ENCODE measurements at regions not wholly inside any gene's neighbourhood (a gene's known extent, or its start where the extent isn't known, plus 50 kb on each side); places are given as distances from the start of the nearest gene placed in this dataset.

DNA sequence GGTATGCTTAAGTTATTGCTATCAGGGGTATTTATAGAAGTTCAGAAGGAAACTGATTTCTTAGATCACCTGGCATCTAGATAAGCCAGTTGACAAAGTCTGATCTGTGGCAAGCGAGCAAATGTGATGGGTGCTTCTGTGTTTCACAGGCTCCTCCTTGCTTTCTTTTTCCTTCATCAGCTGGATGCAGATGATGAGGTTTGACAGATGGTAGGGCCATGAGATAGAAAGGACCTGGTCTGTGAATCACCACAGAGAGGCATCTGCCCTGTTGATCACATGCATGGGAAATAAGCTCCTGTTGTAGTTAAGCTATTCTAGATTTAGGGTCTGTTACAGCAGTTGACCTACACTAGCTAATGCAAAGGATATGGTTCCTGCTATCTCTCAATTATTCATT is 372.0 kb downstream of the NEK10 start:
- Histone ChIP-seq H2AFZ (ENCODE audit: low read depth) (no peak overlapping the region), H3K27ac (no peak overlapping the region), H3K79me2 (ENCODE audit: insufficient read depth, low read depth) (no peaks in the 10 kb centered on the region), H3K36me3 (ENCODE audit: insufficient read depth) (no peaks in the 10 kb centered on the region), H3K4me2 (no peak overlapping the region), H3K4me3 (IDR thresholded peaks at IDR 0.05; ENCODE audit: insufficient read depth, low read depth, low read length) (no peak overlapping the region), H3K27me3 (ENCODE audit: insufficient read depth, low read depth) (no peaks in the 10 kb centered on the region), H3K4me1 (ENCODE audit: low read depth, poor library complexity, severe bottlenecking) (no peaks in the 10 kb centered on the region), H4K20me1 (ENCODE audit: insufficient read depth) (no peaks in the 10 kb centered on the region), H3K9ac (no peak overlapping the region)
- TF ChIP-seq, protein P1, sequence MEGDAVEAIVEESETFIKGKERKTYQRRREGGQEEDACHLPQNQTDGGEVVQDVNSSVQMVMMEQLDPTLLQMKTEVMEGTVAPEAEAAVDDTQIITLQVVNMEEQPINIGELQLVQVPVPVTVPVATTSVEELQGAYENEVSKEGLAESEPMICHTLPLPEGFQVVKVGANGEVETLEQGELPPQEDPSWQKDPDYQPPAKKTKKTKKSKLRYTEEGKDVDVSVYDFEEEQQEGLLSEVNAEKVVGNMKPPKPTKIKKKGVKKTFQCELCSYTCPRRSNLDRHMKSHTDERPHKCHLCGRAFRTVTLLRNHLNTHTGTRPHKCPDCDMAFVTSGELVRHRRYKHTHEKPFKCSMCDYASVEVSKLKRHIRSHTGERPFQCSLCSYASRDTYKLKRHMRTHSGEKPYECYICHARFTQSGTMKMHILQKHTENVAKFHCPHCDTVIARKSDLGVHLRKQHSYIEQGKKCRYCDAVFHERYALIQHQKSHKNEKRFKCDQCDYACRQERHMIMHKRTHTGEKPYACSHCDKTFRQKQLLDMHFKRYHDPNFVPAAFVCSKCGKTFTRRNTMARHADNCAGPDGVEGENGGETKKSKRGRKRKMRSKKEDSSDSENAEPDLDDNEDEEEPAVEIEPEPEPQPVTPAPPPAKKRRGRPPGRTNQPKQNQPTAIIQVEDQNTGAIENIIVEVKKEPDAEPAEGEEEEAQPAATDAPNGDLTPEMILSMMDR (conservative IDR thresholded peaks at IDR 0.05; ENCODE audit: low read depth, low read length), result no peak

DNA sequence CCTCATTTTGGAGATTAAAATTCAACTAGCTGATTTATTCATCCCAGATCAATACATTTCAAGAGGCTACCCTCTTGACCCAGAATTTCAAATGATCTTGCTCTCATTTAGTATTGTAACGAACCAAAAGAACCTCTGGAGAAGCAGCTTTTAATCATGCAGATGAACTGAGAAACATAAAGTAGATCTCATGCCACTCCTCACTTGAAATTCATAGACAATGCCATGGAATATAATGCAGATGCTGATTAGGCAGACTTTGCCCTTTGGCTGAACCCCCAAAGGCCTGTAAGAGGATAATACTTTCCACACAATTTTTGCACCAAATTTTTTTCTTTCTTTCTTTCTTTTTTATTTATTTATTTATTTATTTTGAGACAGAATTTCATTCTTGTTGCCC is 358.3 kb downstream of the NEK10 start:
- TF ChIP-seq, protein P1 (conservative IDR thresholded peaks at IDR 0.05; ENCODE audit: low read depth, low read length), result no peak
- H3K79me2 ChIP-seq (ENCODE audit: insufficient read depth, low read depth), result no peaks in the 10 kb centered on the region
- no peak overlapping the region for H3K4me3 ChIP-seq (IDR thresholded peaks at IDR 0.05; ENCODE audit: insufficient read depth, low read depth, low read length)
- H3K4me2 ChIP-seq, result no peak overlapping the region
- H3K9ac ChIP-seq, result no peak overlapping the region
- no peaks in the 10 kb centered on the region for H3K4me1 ChIP-seq (ENCODE audit: low read depth, poor library complexity, severe bottlenecking)
- H4K20me1 ChIP-seq (ENCODE audit: insufficient read depth), result no peaks in the 10 kb centered on the region
- H3K36me3 ChIP-seq (ENCODE audit: insufficient read depth), result no peaks in the 10 kb centered on the region
- H2AFZ ChIP-seq (ENCODE audit: low read depth), result no peak overlapping the region
- no peaks in the 10 kb centered on the region for H3K27me3 ChIP-seq (ENCODE audit: insufficient read depth, low read depth)
- no peak overlapping the region for H3K27ac ChIP-seq

DNA sequence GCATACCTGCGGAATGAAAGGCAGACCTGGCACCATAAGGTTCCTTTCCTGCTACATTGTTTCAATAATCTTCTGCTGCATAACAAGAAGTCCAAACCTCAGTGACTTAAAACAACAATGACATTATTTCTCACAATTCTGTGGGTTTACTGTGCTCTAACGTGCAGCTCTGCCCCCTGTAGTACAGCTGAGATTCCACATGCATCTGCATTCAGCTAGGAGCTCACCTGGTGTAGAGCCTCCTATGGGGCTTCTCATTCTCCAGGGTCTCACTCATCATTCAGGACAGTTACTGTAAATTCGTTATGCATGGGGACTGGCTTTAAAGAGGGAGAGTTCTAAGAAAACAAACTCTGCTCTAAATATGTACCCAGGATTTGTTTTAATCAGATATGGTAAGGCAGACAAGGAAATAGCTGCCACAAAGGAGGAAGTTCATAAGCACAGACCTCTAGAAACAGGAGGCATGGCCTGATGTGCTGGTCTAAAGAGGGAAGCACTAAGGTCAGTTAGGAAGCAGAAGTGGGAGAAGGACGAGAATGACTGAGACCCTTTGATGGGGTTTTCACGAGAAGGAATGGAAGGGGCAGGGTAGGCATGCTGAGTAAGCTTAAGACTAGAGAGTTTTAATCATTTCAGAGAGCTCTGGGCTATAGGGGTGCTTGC is 347.0 kb downstream of the NEK10 start:
- Histone ChIP-seq H2AFZ (ENCODE audit: low read depth) (no peak overlapping the region), H3K4me2 (no peak overlapping the region), H3K4me1 (ENCODE audit: low read depth, poor library complexity, severe bottlenecking) (no peaks in the 10 kb centered on the region), H3K27me3 (ENCODE audit: insufficient read depth, low read depth) (no peaks in the 10 kb centered on the region), H3K4me3 (IDR thresholded peaks at IDR 0.05; ENCODE audit: insufficient read depth, low read depth, low read length) (no peak overlapping the region), H3K36me3 (ENCODE audit: insufficient read depth) (no peaks in the 10 kb centered on the region), H3K27ac (no peak overlapping the region), H4K20me1 (ENCODE audit: insufficient read depth) (no peaks in the 10 kb centered on the region), H3K9ac (no peak overlapping the region), H3K79me2 (ENCODE audit: insufficient read depth, low read depth) (no peaks in the 10 kb centered on the region)
- TF ChIP-seq, protein P1 (conservative IDR thresholded peaks at IDR 0.05; ENCODE audit: low read depth, low read length), result no peak

DNA sequence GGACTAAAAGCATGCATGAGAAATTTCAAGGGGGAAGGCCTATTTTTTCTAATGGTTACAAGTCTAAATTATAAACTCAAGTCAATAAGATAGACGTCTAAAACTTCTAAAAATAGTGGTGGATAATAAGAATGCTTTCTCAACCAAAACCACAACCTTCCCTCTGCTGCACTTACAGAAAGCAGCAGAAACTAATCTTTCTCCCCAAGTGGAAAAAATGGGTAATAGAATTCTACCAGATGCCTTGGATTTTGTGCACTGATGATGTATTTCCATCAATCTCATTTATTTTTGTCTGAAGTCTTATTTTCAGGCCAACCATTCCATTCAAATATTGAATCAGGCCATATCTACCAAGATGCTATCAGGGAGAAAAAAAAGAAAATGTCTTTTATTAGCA is 344.7 kb downstream of the NEK10 start:
- no peak overlapping the region for H2AFZ ChIP-seq (ENCODE audit: low read depth)
- H4K20me1 ChIP-seq (ENCODE audit: insufficient read depth), result no peaks in the 10 kb centered on the region
- H3K9ac ChIP-seq, result no peak overlapping the region
- H3K27me3 ChIP-seq (ENCODE audit: insufficient read depth, low read depth), result no peaks in the 10 kb centered on the region
- no peaks in the 10 kb centered on the region for H3K79me2 ChIP-seq (ENCODE audit: insufficient read depth, low read depth)
- H3K4me1 ChIP-seq (ENCODE audit: low read depth, poor library complexity, severe bottlenecking), result no peaks in the 10 kb centered on the region
- TF ChIP-seq, protein P1 (conservative IDR thresholded peaks at IDR 0.05; ENCODE audit: low read depth, low read length), result no peak
- no peaks in the 10 kb centered on the region for H3K36me3 ChIP-seq (ENCODE audit: insufficient read depth)
- H3K4me3 ChIP-seq (IDR thresholded peaks at IDR 0.05; ENCODE audit: insufficient read depth, low read depth, low read length), result no peak overlapping the region
- H3K27ac ChIP-seq, result no peak overlapping the region
- no peak overlapping the region for H3K4me2 ChIP-seq

All from KMS-11 (cell line).